Suprapubic skin (tissue), 4 donors: ENCODE measurements at regions not wholly inside any gene's neighbourhood (a gene's known extent, or its start where the extent isn't known, plus 50 kb on each side); places are given as distances from the start of the nearest gene placed in this dataset.

Source experiments
- DNase-seq, 2 donors: peaks; one replicate each; pipeline ENCODE4 v3.0.0-alpha.2; 2019; ENCODE audit warnings: low spot score in 2 of 2
- H3K27ac ChIP-seq: fragments of 200-600 bp; sonication (generic); one replicate; pipeline ENCODE4 v1.5.1; 2019
- H3K27me3 ChIP-seq: fragments of 200-600 bp; sonication (generic); one replicate; pipeline ENCODE4 v1.5.1; 2019
- H3K36me3 ChIP-seq: fragments of 200-600 bp; sonication (generic); one replicate; pipeline ENCODE4 v1.5.1; 2019
- H3K4me1 ChIP-seq: fragments of 200-600 bp; sonication (generic); one replicate; pipeline ENCODE4 v1.5.1; 2019
- H3K4me3 ChIP-seq: fragments of 200-600 bp; sonication (generic); one replicate; pipeline ENCODE4 v1.5.1; 2019; ENCODE audit warnings: mild to moderate bottlenecking
- H3K9me3 ChIP-seq: fragments of 200-600 bp; sonication (generic); one replicate; pipeline ENCODE4 v1.5.1; 2019
- EP300 ChIP-seq: sonication (generic); formaldehyde crosslinking; IDR thresholded peaks from one replicate; pipeline ENCODE4 v1.6.1; 2017; ENCODE audit warnings: antibody characterized with exemption
- POLR2A ChIP-seq, 2 donors: fragments of 450-650 bp; IDR thresholded peaks; one replicate each; pipeline ENCODE4 v1.6.1; 2017; ENCODE audit warnings: antibody characterized with exemption in 2 of 2, mild to moderate bottlenecking in 2 of 2, moderate library complexity in 2 of 2
- POLR2AphosphoS5 ChIP-seq, 3 donors: sonication (generic); formaldehyde crosslinking; IDR thresholded peaks; one replicate each; pipeline ENCODE4 v1.6.1; 2017; ENCODE audit warnings: antibody characterized with exemption in 3 of 3
- whole genome bisulfite sequencing: methylation state at CpG from one replicate; pipeline ENCODE4 v1.1.5; 2018; 5-methylcytosine and 5-hydroxymethylcytosine counted together
- TF ChIP-seq, protein P1 (sequence below), 2 donors: fragments of 200-600 bp in 1 of 2; fragments of 450-650 bp in 1 of 2; sonication (generic) in 1 of 2; IDR thresholded peaks; one replicate each; pipeline ENCODE4 v1.5.1; 2016 to 2019; ENCODE audit warnings: antibody characterized with exemption in 2 of 2, mild to moderate bottlenecking in 1 of 2, moderate library complexity in 1 of 2

DNA sequence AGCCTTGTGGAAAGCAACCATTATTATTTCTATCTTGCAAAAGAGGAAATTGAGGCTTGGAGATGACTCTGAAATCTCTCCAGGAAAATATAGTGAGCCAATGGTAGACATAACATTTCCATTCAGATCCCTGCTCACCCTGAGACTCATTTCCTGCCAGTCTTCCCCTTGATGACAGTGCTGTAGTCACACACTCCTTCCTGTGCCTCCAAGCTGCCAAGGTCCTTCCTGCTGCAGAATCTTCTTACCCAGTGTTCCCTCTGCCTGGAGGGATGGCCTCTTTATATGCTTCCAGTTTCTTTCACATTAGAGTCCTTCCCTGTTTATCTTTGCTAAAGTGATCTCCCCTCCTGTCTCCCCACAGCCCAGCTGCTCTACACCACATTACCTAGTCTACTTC, 648.1 kb downstream of the TOX3 start:
- Histone ChIP-seq H3K27me3 (no peaks in the 10 kb centered on the region), H3K36me3 (no peaks in the 10 kb centered on the region), H3K4me3 (no peak overlapping the region), H3K27ac (no peak overlapping the region), H3K9me3 (no peaks in the 10 kb centered on the region), H3K4me1 (no peaks in the 10 kb centered on the region)
- TF ChIP-seq EP300 (no peak), POLR2AphosphoS5 (IDR thresholded peaks at IDR 0.05) (no peak), POLR2A (IDR thresholded peaks at IDR 0.05) (no peak)
- TF ChIP-seq, protein P1, sequence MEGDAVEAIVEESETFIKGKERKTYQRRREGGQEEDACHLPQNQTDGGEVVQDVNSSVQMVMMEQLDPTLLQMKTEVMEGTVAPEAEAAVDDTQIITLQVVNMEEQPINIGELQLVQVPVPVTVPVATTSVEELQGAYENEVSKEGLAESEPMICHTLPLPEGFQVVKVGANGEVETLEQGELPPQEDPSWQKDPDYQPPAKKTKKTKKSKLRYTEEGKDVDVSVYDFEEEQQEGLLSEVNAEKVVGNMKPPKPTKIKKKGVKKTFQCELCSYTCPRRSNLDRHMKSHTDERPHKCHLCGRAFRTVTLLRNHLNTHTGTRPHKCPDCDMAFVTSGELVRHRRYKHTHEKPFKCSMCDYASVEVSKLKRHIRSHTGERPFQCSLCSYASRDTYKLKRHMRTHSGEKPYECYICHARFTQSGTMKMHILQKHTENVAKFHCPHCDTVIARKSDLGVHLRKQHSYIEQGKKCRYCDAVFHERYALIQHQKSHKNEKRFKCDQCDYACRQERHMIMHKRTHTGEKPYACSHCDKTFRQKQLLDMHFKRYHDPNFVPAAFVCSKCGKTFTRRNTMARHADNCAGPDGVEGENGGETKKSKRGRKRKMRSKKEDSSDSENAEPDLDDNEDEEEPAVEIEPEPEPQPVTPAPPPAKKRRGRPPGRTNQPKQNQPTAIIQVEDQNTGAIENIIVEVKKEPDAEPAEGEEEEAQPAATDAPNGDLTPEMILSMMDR (IDR thresholded peaks at IDR 0.05), result no peak
- DNase-seq, result no peak

DNA sequence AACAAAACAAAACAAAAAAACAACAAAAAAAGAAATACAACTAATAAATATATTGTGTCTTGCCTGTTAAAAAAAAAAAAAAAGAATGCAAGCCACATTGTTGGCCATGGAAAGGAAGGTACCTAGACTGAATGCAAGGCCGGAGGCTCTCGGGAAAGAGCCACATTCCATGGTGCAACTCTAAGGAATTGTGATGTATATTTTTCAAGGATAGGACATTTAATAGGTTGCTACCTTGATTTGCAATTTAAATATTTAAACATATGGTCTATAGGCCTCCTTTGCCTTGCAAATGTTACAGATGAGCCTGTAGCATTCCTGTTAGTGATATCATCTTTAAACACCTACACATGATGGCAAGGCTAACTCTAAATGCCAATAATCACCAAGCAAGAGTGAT, 650.9 kb downstream of the TOX3 start:
- H3K36me3 ChIP-seq, result no peaks in the 10 kb centered on the region
- TF ChIP-seq POLR2AphosphoS5 (IDR thresholded peaks at IDR 0.05) (no peak), POLR2A (IDR thresholded peaks at IDR 0.05) (no peak), EP300 (no peak)
- TF ChIP-seq, protein P1 (IDR thresholded peaks at IDR 0.05), result no peak
- no peak overlapping the region for H3K27ac ChIP-seq
- H3K27me3 ChIP-seq, result no peaks in the 10 kb centered on the region
- DNase-seq, result no peak
- no peak overlapping the region for H3K4me3 ChIP-seq
- H3K4me1 ChIP-seq, result no peaks in the 10 kb centered on the region
- 86% methylated on average over 2 of the region's 2 CpGs for WGBS
- no peaks in the 10 kb centered on the region for H3K9me3 ChIP-seq

DNA sequence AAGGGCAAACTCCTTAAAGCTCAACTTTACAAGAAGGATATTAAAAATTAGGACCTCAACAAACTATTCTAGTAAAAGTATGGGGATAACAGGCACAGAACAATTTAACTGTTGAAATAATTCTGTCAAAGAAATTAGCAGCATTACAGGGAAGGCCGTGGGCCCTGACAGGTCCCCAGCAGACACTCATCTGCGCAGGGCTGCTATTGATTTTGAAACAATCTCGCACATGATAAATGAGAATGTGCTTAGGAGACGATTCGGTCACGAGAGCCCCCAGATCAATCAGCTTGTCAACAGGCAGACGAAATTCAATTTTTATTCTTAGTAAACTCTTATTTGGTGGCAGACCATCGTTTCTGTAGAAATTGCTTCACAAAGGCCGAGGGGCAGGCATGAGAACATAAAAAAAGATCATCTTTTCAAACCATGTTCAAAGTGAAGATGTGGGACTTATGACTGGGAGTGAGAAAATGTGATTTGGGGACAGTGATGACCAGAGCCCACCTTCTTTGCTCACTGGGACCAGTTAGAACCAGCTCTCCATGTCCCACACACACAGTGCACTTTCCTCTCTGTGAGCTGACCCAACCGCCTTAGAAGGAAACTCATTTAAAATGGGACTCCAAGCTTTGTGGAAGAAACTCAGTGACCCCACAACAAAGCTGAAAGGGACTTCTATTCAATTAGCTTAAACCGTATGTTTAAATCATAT, 654.5 kb downstream of the TOX3 start:
- Histone ChIP-seq H3K36me3 (no peaks in the 10 kb centered on the region), H3K4me1 (no peaks in the 10 kb centered on the region), H3K9me3 (no peaks in the 10 kb centered on the region), H3K4me3 (no peak overlapping the region), H3K27me3 (no peaks in the 10 kb centered on the region), H3K27ac (no peak overlapping the region)
- TF ChIP-seq, protein P1 (IDR thresholded peaks at IDR 0.05), result no peak
- no peak for TF ChIP-seq EP300
- no peak for TF ChIP-seq POLR2A (IDR thresholded peaks at IDR 0.05)
- TF ChIP-seq POLR2AphosphoS5 (IDR thresholded peaks at IDR 0.05), result no peak
- WGBS, result 82% methylated on average over 11 of the region's 11 CpGs
- no peak for DNase-seq

DNA sequence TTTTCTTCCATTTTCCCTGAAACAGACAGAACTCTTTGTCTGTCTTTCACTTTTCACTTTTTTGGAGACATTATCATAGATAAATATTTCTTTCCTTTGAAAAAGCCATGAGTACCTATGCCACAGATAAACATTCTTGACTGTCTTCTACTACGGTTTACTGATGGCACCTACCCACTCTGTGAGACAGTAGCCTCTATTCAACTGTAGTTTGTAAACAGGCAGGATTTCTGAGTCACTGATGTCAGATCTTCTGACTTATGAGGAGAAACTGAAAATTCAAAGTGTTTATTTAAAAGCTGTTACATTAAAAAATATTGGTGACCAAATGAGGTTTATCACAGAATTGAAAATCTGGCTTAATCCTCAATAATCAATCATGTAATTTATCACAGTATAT, 658.4 kb downstream of the TOX3 start:
- Histone ChIP-seq H3K27ac (no peak overlapping the region), H3K27me3 (no peaks in the 10 kb centered on the region), H3K36me3 (no peaks in the 10 kb centered on the region), H3K4me3 (no peak overlapping the region), H3K4me1 (no peaks in the 10 kb centered on the region), H3K9me3 (no peaks in the 10 kb centered on the region)
- TF ChIP-seq EP300 (no peak), POLR2AphosphoS5 (IDR thresholded peaks at IDR 0.05) (no peak), POLR2A (IDR thresholded peaks at IDR 0.05) (no peak)
- TF ChIP-seq, protein P1 (IDR thresholded peaks at IDR 0.05), result no peak
- DNase-seq, result no peak
- 91% methylated on average over 1 of the region's 1 CpG for WGBS

DNA sequence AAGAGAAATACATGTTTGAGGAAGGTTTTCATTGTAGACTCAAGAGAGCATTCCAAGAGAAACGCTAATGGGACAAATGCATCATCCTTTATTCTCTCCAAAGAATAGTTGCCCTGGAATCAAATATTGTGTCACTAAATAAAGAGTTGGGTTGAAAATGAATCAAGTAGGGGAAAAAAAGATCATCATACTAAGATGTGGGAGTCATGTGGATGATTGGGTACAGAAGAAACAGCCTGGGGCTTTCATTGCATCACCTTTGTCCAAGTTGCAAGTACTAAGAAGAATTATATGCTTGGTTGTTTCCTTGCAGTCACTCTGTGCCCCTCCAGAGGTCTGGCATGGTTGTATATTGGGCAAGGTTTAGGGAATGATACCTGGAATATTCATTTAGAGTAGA, 658.9 kb downstream of the TOX3 start:
- WGBS, result 84% methylated on average over 1 of the region's 1 CpG
- no peaks in the 10 kb centered on the region for H3K4me1 ChIP-seq
- no peak overlapping the region for H3K27ac ChIP-seq

More for the DNA sequence above, 658.9 kb downstream of the TOX3 start:
- H3K4me3 ChIP-seq, result no peak overlapping the region
- H3K9me3 ChIP-seq, result no peaks in the 10 kb centered on the region
- TF ChIP-seq POLR2AphosphoS5 (IDR thresholded peaks at IDR 0.05) (no peak), POLR2A (IDR thresholded peaks at IDR 0.05) (no peak), EP300 (no peak)
- TF ChIP-seq, protein P1 (IDR thresholded peaks at IDR 0.05), result no peak
- no peaks in the 10 kb centered on the region for H3K27me3 ChIP-seq
- DNase-seq, result no peak
- H3K36me3 ChIP-seq, result no peaks in the 10 kb centered on the region
